Ishikawa (cell line): ENCODE measurements at regions not wholly inside any gene's neighbourhood (a gene's known extent, or its start where the extent isn't known, plus 50 kb on each side); places are given as distances from the start of the nearest gene placed in this dataset.

Source experiments
- CEBPB ChIP-seq: IDR thresholded peaks from 2 replicates; pipeline ENCODE4 v1.6.1; 2012
- CREB1 ChIP-seq: IDR thresholded peaks from 2 replicates; pipeline ENCODE4 v1.6.1; 2012; ENCODE audit warnings: low read depth
- EGR1 ChIP-seq: IDR thresholded peaks from 2 replicates; pipeline ENCODE4 v1.6.1; 2012
- EP300 ChIP-seq: IDR thresholded peaks from 2 replicates; pipeline ENCODE4 v1.6.1; 2012; ENCODE audit warnings: borderline replicate concordance
- FOXM1 ChIP-seq: IDR thresholded peaks from 2 replicates; pipeline ENCODE4 v1.6.1; 2012; ENCODE audit warnings: low read depth, borderline replicate concordance
- NFIC ChIP-seq: IDR thresholded peaks from 2 replicates; pipeline ENCODE4 v1.6.1; 2012
- RAD21 ChIP-seq: IDR thresholded peaks from 2 replicates; pipeline ENCODE4 v1.6.1; 2012; ENCODE audit warnings: low read depth
- REST ChIP-seq: IDR thresholded peaks from 2 replicates; pipeline ENCODE4 v1.6.1; 2012; ENCODE audit warnings: low read depth, mild to moderate bottlenecking
- TAF1 ChIP-seq: IDR thresholded peaks from 2 replicates; pipeline ENCODE4 v1.6.1; 2012; ENCODE audit warnings: low read depth, mild to moderate bottlenecking
- TCF12 ChIP-seq: IDR thresholded peaks from 2 replicates; pipeline ENCODE4 v1.6.1; 2012; ENCODE audit warnings: low read depth
- TEAD4 ChIP-seq: IDR thresholded peaks from 2 replicates; pipeline ENCODE4 v1.6.1; 2012
- YY1 ChIP-seq: IDR thresholded peaks from 2 replicates; pipeline ENCODE4 v1.6.1; 2012; ENCODE audit warnings: low read depth
- ZBTB7A ChIP-seq: IDR thresholded peaks from 2 replicates; pipeline ENCODE4 v1.6.1; 2012; ENCODE audit warnings: low read depth
- TF ChIP-seq, protein P1 (sequence below): IDR thresholded peaks from 2 replicates; pipeline ENCODE4 v1.6.1; 2012
- TF ChIP-seq, protein P2 (sequence below): IDR thresholded peaks from 2 replicates; pipeline ENCODE4 v1.6.1; 2012

DNA sequence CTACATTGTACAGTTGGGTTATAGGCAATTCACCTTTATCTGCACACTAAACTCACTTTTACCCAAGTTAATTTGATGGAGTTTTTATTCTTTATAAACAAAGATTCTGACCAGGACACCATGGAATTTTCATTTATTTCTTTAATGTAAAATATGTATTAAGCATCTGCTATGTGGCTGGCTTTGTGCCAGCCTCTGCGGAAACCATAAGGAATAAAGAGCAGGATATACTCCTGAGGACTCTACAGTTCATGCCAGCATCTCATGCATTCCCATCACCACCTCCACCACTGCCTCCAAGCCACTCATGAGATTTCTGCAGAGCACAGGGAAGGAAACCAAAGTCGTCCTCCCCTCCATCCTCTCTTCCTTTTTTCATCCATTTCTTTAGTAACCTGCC is 100.0 kb upstream of the DBX1 start:
- TF ChIP-seq YY1, result no peak
- TF ChIP-seq, protein P1, sequence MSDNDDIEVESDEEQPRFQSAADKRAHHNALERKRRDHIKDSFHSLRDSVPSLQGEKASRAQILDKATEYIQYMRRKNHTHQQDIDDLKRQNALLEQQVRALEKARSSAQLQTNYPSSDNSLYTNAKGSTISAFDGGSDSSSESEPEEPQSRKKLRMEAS, result no peak
- TF ChIP-seq CEBPB, result no peak
- no peak for TF ChIP-seq TEAD4
- no peak for TF ChIP-seq FOXM1
- no peak for TF ChIP-seq EGR1
- TF ChIP-seq REST, result no peak
- no peak for TF ChIP-seq EP300

DNA sequence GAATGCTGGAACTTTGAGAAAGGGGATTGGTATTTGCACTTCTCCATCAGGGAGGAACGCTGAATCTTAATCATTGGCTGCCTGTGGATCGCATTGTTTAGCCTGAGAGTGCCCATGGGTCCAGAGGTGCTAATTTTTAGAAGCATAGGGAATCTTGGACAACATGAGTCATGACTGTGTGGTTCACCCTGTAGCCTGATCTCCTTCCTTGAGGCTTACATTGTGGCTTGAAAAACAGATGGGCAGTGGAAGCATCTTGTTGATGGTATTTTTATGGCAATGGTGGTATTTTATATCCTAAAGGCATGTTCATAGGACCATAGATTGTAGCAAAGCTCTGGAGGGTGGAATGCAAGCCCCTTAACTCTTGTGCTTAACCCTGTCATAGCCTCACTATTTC is 99.2 kb upstream of the DBX1 start:
- TF ChIP-seq, protein P1, result no peak
- TF ChIP-seq TAF1, result no peak
- no peak for TF ChIP-seq YY1
- no peak for TF ChIP-seq ZBTB7A
- no peak for TF ChIP-seq TEAD4
- TF ChIP-seq TCF12, result no peak
- no peak for TF ChIP-seq RAD21
- TF ChIP-seq CEBPB, result no peak
- no peak for TF ChIP-seq CREB1
- TF ChIP-seq NFIC, result no peak
- TF ChIP-seq, protein P2, sequence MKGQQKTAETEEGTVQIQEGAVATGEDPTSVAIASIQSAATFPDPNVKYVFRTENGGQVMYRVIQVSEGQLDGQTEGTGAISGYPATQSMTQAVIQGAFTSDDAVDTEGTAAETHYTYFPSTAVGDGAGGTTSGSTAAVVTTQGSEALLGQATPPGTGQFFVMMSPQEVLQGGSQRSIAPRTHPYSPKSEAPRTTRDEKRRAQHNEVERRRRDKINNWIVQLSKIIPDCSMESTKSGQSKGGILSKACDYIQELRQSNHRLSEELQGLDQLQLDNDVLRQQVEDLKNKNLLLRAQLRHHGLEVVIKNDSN, result no peak
- no peak for TF ChIP-seq EP300
- no peak for TF ChIP-seq REST
- no peak for TF ChIP-seq EGR1

- TF ChIP-seq TCF12, result no peak
- no peak for TF ChIP-seq REST
- no peak for TF ChIP-seq YY1
- TF ChIP-seq CREB1, result no peak
- no peak for TF ChIP-seq FOXM1
- no peak for TF ChIP-seq TEAD4
- TF ChIP-seq, protein P2, result no peak
These were observed 98.2 kb upstream of the DBX1 start for GRCh38 chr11:20258376-20258895.

GRCh38 chr11:20256925-20257324 is 96.7 kb upstream of the DBX1 start:
- TF ChIP-seq RAD21 (no peak), ZBTB7A (no peak), EGR1 (no peak), CREB1 (no peak), TEAD4 (no peak)
- TF ChIP-seq, protein P1, result no peak
- TF ChIP-seq, protein P2, result no peak

GRCh38 chr11:20253796-20254195 is 93.5 kb upstream of the DBX1 start:
- TF ChIP-seq TEAD4, result no peak
- TF ChIP-seq EP300, result no peak
- TF ChIP-seq, protein P2, result no peak
- TF ChIP-seq FOXM1, result no peak
- no peak for TF ChIP-seq EGR1
- TF ChIP-seq TAF1, result no peak
- TF ChIP-seq NFIC, result no peak
- TF ChIP-seq CEBPB, result no peak
- TF ChIP-seq TCF12, result no peak
- no peak for TF ChIP-seq CREB1
- no peak for TF ChIP-seq RAD21
- no peak for TF ChIP-seq YY1
- no peak for TF ChIP-seq ZBTB7A
- no peak for TF ChIP-seq REST
